GM15510 (cell line): ENCODE measurements at regions not wholly inside any gene's neighbourhood (a gene's known extent, or its start where the extent isn't known, plus 50 kb on each side); places are given as distances from the start of the nearest gene placed in this dataset.

Experiments used
- POLR2A ChIP-seq: IDR thresholded peaks from 3 replicates; pipeline ENCODE4 v1.6.1; 2011; ENCODE audit warnings: borderline replicate concordance; ENCODE audit not compliant: insufficient read length; ENCODE audit errors: extremely low read depth

GRCh38 chr22:46074771-46075551, 75.4 kb upstream of the PPARA start:
- TF ChIP-seq POLR2A = no peak

- TF ChIP-seq POLR2A = no peak
Measured at GRCh38 chr22:46075764-46076531, 74.4 kb upstream of the PPARA start.

DNA sequence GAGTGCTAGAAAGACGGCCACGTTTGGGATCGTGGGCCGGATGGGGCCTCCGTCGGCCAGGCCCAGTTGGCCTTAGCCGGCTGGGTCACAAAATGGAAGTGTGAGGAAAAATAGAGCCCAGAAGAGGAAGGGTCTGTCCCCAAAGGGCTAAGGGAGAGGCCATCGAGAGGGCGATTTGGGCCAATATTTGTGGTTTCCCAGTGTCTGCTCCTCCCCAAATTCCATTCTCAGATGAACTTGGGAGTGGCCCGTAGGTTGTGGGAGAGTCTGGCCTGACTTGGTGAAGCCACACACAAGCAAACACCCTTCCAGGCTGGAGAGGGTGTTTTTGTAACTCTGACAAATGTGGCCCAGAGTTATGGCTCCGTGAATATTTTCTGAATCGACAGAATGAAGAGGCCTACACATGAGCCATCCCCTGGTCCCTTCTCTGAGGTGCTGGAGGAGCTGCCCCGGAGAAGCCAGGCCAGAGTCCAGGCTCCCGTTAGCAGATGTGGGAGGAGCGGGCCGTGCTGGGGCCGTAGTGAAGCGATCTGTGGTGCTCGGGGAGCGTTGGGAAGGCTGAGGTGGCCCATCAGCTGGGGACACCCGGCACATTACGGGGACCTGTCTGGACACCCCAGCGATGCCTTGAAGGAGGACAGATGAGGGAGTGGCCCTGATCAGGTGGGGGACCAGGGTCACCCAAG, 73.5 kb upstream of the PPARA start:
- TF ChIP-seq POLR2A = no peak

DNA sequence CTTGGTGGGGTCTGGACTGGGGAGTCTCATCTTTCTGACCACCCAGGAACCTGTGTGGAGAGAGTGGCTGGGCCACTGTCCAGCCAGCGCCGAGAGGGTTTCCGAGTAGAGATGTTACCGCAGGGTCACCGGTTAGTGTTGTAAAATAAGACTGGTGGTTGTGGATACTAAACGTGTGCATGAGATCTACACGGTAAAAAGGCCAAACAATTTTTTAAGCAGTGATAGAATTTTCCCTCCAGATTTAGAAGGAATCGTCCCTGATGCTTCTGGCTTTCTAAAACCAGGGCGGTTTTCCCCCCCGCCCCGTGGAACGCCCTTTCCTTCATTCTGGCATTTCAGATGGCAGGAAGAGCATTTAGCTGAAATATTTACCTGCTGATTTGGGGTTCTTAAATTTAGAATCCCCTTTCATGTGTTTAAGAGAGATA, 72.6 kb upstream of the PPARA start:
- TF ChIP-seq POLR2A = no peak

DNA sequence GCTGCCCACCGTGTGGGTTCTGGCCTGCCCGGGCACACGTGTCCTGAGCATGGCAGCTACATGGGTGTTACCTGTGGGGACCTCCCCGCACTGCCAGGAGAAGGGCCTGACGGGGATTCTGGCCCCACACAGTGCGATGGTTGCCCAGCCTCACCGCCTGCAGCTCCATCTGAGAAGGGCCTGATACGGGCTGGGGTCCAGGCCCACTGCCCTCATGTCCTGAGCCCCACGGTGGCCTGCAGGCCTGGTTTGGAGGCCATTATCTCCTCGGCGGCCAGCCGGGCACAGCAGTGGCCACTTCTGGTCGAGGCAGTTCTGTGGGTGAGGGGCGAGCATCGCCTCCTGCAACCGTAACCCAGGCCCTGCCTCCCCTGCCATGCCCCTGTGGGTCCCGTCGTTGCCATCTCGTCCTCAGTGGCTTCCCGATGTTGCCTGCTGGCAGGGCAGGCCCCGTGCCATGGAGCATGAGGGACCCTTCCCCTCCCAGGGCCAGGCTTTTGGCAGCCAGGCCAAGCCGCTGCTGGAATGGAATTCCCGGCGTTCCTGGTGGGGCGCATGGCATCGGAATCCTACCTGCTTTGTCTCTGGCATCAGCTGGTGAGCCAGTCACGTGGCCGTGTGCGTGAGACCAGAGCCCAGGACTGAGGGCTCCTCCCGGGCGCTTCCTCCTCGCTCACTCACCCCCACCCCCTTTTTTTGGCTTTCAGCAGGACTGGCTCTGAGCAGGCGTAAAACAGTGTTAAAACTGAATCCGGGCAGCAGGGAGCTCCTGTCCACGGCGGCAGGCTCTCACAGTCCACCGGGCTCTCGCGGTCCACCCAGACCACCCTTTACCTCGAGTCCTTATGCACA, 71.9 kb upstream of the PPARA start:
- no peak for TF ChIP-seq POLR2A

DNA sequence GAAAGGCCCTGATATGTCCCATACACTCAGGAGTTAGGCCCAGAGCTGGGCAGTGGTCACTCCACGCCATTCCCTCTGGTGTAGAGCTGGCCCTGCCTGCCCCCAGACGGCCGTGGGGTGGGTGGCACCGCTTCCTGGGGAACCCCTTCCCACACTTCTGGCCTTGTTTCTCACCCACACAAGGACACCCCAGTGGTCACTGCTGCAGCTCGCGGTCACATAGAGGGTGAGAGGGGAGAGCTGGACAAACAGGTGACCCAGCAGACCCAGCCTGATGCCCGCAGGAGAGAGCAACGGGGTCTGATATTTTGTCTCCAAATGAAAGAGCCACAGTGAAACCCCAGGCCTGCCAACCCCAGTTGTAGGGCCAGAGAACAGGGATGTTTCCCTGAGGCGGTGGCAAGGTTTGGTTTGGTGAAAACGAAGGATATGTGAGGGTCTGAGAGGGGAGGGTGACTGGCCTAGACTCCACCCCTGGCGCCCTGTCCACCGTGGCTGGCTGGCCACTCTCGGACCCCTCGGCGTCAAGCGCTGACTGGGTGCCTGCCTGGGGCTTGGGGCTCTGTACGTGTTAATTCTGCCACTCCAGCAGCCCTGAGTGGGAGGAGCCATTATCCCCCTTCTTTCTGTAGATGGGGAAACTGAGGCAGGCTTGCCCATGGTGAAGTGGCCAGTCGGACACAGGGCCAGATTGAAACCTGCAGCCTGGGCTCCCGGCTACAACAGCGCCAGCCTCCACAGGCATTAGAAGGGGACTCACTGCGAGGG, 71.0 kb upstream of the PPARA start:
- no peak for TF ChIP-seq POLR2A

DNA sequence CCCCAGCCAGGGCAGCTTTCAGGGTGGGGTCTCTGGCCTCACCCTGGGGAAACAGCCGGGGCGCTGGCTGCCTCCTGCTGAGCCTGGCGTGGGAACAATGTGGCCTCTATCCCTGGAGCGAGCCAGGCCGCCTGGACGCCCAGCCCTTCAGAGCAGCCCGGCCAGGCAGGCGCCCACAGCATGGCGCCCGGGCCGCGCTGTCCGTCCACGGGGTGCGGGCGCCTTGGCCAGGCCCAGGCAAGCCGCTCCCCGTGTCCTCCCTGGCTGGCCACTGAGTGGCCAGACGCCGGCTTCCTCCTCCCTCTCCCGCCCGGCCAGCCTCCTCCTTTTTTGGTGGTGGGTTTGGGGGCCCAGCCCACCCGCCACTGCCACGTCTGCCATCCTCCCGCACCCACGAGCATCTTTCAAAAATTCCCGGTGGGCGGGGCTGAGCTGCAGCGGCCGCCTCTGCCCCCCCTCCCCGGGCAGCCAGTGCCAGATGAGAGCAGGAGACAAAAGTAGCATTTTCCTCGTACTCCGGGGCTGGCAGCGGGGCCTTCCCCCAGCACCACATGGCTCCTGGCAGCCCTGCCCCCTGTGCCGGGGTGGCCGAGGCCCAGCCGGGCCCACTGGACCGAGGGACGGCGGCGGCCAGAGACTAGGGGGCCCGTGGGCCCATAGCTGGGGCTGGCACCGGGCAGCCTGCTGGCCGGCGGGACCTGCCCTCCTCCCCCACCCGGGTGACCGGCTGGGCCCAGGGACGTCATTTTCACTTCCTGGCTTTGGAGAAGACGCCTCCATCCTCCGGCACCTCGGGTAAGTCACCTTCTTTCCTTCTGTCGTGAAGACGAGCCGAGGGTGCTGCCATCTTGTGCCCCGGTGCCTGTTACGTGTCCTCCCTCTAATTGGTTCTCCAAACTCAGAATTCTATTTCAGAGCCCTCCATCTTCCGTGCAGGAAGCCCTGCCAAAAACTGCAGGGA, 70.2 kb upstream of the PPARA start:
- no peak for TF ChIP-seq POLR2A

DNA sequence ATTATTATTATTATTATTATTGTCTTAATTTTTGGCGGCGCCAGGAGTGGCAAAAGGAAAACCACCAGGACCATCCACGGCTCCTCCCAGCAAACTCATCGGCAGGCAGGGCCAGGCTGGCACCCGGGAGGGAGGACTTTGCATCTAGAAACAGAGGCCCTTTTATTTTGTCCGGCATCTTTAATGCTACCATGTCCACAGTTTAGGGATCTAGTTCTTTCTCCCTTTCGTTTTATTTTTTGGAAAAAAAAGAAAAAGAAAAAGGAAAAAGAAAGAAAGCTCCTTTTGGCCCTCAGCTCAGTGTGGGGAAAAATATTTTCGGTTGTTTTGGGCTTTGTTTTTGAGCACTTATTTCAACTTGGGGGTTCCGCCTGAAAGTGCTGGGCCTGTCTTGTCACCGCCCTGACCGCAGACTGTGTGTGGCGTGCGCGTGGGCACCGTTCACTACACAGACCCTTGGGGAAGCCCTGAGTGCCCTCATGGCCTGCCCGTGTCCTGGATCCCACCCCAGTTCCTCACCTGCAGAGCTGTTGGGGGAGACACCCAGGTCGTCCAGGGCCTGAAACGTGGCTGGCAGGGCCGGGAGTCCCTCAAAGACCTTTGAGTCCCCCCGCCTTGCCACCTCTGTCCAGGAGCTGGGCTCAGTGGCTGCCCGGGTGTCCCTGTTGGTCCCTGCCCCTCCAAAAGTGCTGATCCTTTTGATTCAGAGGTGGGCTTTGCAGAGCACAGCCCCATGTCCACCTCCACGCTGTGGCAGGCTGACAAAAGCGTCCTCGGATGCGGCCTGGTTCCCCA, 69.1 kb upstream of the PPARA start:
- no peak for TF ChIP-seq POLR2A

DNA sequence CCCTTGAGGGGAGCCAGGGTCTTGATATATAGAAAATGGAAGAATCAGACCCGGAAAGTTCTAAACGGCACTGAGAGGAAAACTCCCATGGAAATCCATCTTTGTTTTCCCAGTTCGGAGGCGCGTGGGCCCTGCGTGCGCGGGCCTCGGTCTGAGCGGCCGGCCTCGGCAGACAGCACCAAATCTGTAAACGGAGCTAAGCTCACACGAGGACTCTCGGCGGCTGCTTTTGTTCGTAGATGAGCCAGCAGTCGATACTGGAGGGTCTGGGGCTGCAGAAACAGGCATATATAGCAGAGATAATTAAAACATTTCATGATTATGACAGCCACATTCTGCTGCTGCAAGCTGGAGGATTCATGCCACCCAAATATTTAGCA, 68.5 kb upstream of the PPARA start:
- no peak for TF ChIP-seq POLR2A

GRCh38 chr22:46082633-46083032, 67.7 kb upstream of the PPARA start:
- no peak for TF ChIP-seq POLR2A

- TF ChIP-seq POLR2A = no peak
Measured at GRCh38 chr22:46083383-46084350, 66.7 kb upstream of the PPARA start.
